ENCODE measurements at regions not wholly inside any gene's neighbourhood (a gene's known extent, or its start where the extent isn't known, plus 50 kb on each side); places are given as distances from the start of the nearest gene placed in this dataset.

DNA sequence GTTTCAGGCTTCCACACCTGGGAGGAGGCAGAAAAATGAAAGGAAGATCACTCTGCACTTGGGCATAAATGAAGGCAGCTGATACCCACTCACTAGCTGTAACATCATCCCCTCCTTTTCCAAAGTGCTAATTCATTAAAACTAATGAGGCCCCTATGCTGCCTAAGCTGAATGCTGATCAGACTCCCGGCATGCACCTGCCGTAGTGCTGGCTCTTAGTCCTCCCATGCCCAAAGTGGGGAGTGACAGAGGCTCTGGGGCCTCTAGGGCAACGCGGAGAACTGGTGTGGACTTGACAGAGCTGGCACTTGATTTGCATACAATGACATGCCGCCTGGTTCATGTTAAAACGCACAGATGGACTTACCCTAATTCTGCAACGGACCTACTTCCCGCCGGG lies 96.5 kb upstream of the NCAM1 start:
- no peaks in the 10 kb centered on the region for H3K9me3 ChIP-seq
- intact Hi-C loops (cut with DNase I) = no loop called here
- no peak for DNase-seq (ENCODE audit: extremely low spot score in 2 of 2)
- H3K27ac ChIP-seq = no peak overlapping the region
- H3K4me3 ChIP-seq = no peak overlapping the region
- H3K4me1 ChIP-seq = no peaks in the 10 kb centered on the region
- no peaks in the 10 kb centered on the region for H3K36me3 ChIP-seq
- TF ChIP-seq POLR2AphosphoS5 (IDR thresholded peaks at IDR 0.05; ENCODE audit: insufficient read depth in 1 of 2, low read depth in 1 of 2) (no peak), POLR2A (IDR thresholded peaks at IDR 0.05) (no peak)
- TF ChIP-seq, protein P1, sequence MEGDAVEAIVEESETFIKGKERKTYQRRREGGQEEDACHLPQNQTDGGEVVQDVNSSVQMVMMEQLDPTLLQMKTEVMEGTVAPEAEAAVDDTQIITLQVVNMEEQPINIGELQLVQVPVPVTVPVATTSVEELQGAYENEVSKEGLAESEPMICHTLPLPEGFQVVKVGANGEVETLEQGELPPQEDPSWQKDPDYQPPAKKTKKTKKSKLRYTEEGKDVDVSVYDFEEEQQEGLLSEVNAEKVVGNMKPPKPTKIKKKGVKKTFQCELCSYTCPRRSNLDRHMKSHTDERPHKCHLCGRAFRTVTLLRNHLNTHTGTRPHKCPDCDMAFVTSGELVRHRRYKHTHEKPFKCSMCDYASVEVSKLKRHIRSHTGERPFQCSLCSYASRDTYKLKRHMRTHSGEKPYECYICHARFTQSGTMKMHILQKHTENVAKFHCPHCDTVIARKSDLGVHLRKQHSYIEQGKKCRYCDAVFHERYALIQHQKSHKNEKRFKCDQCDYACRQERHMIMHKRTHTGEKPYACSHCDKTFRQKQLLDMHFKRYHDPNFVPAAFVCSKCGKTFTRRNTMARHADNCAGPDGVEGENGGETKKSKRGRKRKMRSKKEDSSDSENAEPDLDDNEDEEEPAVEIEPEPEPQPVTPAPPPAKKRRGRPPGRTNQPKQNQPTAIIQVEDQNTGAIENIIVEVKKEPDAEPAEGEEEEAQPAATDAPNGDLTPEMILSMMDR (IDR thresholded peaks at IDR 0.05) = no peak
- H3K27me3 ChIP-seq = no peaks in the 10 kb centered on the region

DNA sequence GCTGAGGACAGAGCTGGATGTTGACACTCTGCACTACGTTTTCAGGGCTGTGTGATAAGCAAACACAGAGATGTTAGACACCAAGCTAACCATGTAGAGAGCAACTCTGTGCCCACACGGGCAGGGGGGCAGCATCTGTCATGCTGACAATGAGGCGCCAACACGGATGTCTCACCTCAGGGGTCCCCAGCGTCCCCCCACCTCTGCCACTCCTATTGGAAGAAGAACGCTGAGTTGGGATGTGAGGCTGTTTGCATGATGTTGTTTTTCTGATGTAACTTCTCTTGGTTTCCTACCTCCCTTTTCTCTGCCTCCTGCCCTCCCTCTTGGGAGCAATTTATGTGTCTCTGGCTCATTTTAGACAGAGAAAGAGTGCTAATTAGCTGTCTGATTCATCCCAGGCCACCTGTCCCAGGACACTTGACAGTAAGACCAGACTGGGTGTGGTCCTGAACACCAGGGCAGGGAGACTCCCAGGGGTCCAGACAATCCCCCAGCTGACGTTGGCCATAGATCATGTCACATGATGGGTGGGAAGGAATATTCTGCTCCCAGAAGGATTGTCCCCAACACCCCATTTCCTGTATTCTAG lies 89.2 kb upstream of the NCAM1 start:
- TF ChIP-seq POLR2AphosphoS5 (IDR thresholded peaks at IDR 0.05; ENCODE audit: insufficient read depth in 1 of 2, low read depth in 1 of 2) = no peak
- Histone ChIP-seq H3K9me3 (no peaks in the 10 kb centered on the region), H3K4me3 (no peak overlapping the region), H3K4me1 (no peaks in the 10 kb centered on the region), H3K27ac (no peak overlapping the region), H3K27me3 (no peaks in the 10 kb centered on the region), H3K36me3 (no peaks in the 10 kb centered on the region)
- intact Hi-C loops (cut with DNase I) = no loop called here
- no peak for DNase-seq (ENCODE audit: extremely low spot score in 2 of 2)

DNA sequence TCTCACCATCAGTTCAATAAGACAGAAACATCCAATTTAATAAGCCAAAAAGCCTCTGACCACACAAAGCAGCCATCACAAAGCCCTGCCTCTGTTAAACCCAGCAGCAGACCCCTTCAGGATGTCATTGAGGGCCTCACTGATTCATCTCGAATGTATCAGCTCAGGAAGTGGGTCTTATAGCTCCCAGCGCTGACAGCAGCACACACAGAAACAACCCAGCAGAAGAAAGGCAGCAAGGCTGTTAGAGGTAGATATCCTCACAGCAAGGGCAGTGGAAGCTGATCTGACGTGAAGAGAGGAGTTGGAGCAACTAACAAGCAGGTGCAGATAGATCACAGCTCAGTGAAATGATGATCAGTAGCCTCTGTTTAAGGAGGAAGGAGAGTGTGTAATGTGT lies 86.2 kb upstream of the NCAM1 start:
- Histone ChIP-seq H3K36me3 (no peaks in the 10 kb centered on the region), H3K4me1 (no peaks in the 10 kb centered on the region), H3K4me3 (no peak overlapping the region), H3K9me3 (no peaks in the 10 kb centered on the region), H3K27ac (no peak overlapping the region), H3K27me3 (no peaks in the 10 kb centered on the region)
- intact Hi-C loops (cut with DNase I) = no loop called here
- TF ChIP-seq, protein P1 (IDR thresholded peaks at IDR 0.05) = no peak
- TF ChIP-seq POLR2AphosphoS5 (IDR thresholded peaks at IDR 0.05; ENCODE audit: insufficient read depth in 1 of 2, low read depth in 1 of 2) = no peak
- no peak for TF ChIP-seq POLR2A (IDR thresholded peaks at IDR 0.05)
- no peak for DNase-seq (ENCODE audit: extremely low spot score in 2 of 2)

DNA sequence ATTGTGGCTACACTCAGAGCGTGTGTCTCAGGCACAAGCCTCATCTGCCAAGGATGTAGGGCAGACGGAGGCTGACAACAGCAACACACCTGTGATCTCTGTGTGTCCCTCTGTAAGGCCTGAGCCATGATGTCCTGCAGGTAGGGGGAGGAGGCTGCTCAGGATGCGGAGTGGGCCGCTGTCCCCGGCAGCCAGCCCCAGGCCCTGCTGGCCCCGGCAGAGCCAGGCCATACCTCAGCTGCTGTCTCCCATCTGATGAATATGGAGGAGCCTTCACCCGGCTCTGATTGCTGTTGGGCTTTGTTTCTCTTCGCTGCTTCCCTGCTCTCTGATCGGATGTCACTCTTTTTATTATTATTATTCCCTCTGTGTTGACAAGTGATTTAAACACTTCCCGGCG lies 83.6 kb upstream of the NCAM1 start:
- H3K4me1 ChIP-seq = peaks cover 10% of the 10 kb centered on the region
- H3K4me3 ChIP-seq = no peak overlapping the region
- no peaks in the 10 kb centered on the region for H3K27me3 ChIP-seq
- intact Hi-C loops (cut with DNase I) = no loop called here
- no peaks in the 10 kb centered on the region for H3K36me3 ChIP-seq
- H3K9me3 ChIP-seq = no peaks in the 10 kb centered on the region
- no peak for DNase-seq (ENCODE audit: extremely low spot score in 2 of 2)
- TF ChIP-seq POLR2A (IDR thresholded peaks at IDR 0.05) (no peak), POLR2AphosphoS5 (IDR thresholded peaks at IDR 0.05; ENCODE audit: insufficient read depth in 1 of 2, low read depth in 1 of 2) (no peak)
- TF ChIP-seq, protein P1 (IDR thresholded peaks at IDR 0.05) = no peak
- H3K27ac ChIP-seq = no peak overlapping the region

DNA sequence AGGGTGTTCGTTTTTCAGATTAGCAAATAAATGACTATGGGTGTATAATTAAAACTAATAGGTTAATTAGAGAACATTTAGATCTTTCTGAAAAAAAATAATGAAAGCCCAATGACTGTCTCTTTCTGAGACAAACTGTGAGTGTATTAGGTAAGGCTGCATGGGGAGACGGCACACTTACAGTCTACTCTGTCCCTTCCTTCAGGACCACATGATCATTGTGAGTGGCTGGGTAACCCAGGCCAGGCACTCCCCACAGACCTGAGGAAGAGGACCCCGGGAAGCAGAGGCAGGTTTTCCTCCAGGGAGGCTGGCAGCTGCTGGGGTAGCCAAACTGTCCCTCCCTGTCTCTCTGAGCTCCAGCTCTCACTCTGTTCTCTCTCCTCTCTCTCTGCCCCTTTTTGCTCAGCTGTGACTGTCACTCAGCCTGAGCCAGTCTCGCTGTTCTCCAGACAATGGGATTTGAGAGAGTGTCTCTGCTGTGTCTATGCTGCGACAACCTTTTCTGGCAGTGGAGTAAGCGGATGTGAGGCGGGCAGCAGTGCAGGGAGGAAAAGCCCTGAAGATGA lies 83.1 kb upstream of the NCAM1 start:
- Histone ChIP-seq H3K4me1 (peaks cover 10% of the 10 kb centered on the region), H3K36me3 (no peaks in the 10 kb centered on the region), H3K4me3 (no peak overlapping the region), H3K27me3 (no peaks in the 10 kb centered on the region), H3K9me3 (no peaks in the 10 kb centered on the region), H3K27ac (no peak overlapping the region)
- no peak for TF ChIP-seq POLR2A (IDR thresholded peaks at IDR 0.05)
- TF ChIP-seq POLR2AphosphoS5 (IDR thresholded peaks at IDR 0.05; ENCODE audit: insufficient read depth in 1 of 2, low read depth in 1 of 2) = no peak
- TF ChIP-seq, protein P1 (IDR thresholded peaks at IDR 0.05) = no peak
- no peak for DNase-seq (ENCODE audit: extremely low spot score in 2 of 2)
- intact Hi-C loops (cut with DNase I) = no loop called here

All from vagina (tissue), 2 donors.